Activated B cell treated with CpG ODN at 0.5 μM for 24 hours (primary cell): ENCODE measurements at regions not wholly inside any gene's neighbourhood (a gene's known extent, or its start where the extent isn't known, plus 50 kb on each side); places are given as distances from the start of the nearest gene placed in this dataset.
"Not testable (repeated sequence)": the region's sequence is repeated elsewhere in the genome, so short reads cannot be mapped to it uniquely, and the experiment has no call there.

Experiments
- ATAC-seq: fragments of 200-7000 bp; cut with Tn5 transposase; one replicate; pipeline ENCODE4 v1.10.0; 2021; ENCODE audit warnings: low read depth, mild to moderate bottlenecking, moderate library complexity
- CTCF ChIA-PET: fragments of 350-600 bp; sonication (Branson Sonifier 250); formaldehyde crosslinking; loops from one replicate; lab custom pipeline; 2021; ENCODE audit warnings: antibody characterized with exemption; lab: Charles Lee
- POLR2A ChIA-PET: fragments of 350-600 bp; sonication (Branson Sonifier 250); formaldehyde crosslinking; loops from one replicate; lab custom pipeline; 2021; ENCODE audit warnings: antibody characterized with exemption; lab: Charles Lee
- DNase-seq: peaks from one replicate; pipeline ENCODE4 v3.0.0; 2022
- H3K27ac Mint-ChIP-seq: one replicate; pipeline ENCODE4 v1.8.0; 2020; ENCODE audit warnings: mixed read lengths
- H3K27me3 Mint-ChIP-seq: one replicate; pipeline ENCODE4 v1.8.0; 2021; ENCODE audit warnings: mixed read lengths
- H3K36me3 Mint-ChIP-seq: one replicate; pipeline ENCODE4 v1.8.0; 2021; ENCODE audit warnings: low read depth, mixed read lengths
- H3K4me1 Mint-ChIP-seq: one replicate; pipeline ENCODE4 v1.8.0; 2021; ENCODE audit warnings: mixed read lengths
- H3K4me3 Mint-ChIP-seq: one replicate; pipeline ENCODE4 v1.8.0; 2020; ENCODE audit warnings: mild to moderate bottlenecking, mixed read lengths
- H3K9me3 Mint-ChIP-seq: one replicate; pipeline ENCODE4 v1.8.0; 2020; ENCODE audit warnings: mixed read lengths
- CTCF ChIP-seq: fragments of 200-600 bp; IDR thresholded peaks from one replicate; pipeline ENCODE4 v1.8.0; 2022; ENCODE audit warnings: antibody characterized with exemption, mild to moderate bottlenecking
- intact Hi-C: fragments of 100-400 bp; cut with micrococcal nuclease; formaldehyde crosslinking; loops from one replicate; pipeline ENCODE4 v1.15.1; 2024

- no peak overlapping the region for H3K27ac Mint-ChIP-seq
- no peaks in the 10 kb centered on the region for H3K9me3 Mint-ChIP-seq
- H3K4me3 Mint-ChIP-seq, result no peak overlapping the region
- DNase-seq (no peak), ATAC-seq (no peak)
- no peak for TF ChIP-seq CTCF
- intact Hi-C loops, result no loop called here
- ChIA-PET POLR2A (no interaction called here), CTCF (no interaction called here)
- H3K27me3 Mint-ChIP-seq, result peaks cover 17% of the 10 kb centered on the region
- no peaks in the 10 kb centered on the region for H3K4me1 Mint-ChIP-seq
- no peaks in the 10 kb centered on the region for H3K36me3 Mint-ChIP-seq
Observed at GRCh38 chr1:47491341-47491753, 53.5 kb downstream of the FOXD2 start.

- Mint-ChIP-seq H3K27ac (no peak overlapping the region), H3K36me3 (no peaks in the 10 kb centered on the region), H3K4me1 (no peaks in the 10 kb centered on the region), H3K27me3 (peaks cover 13% of the 10 kb centered on the region), H3K9me3 (no peaks in the 10 kb centered on the region), H3K4me3 (no peak overlapping the region)
- no peak for TF ChIP-seq CTCF
- DNase-seq (no peak), ATAC-seq (no peak)
- intact Hi-C loops, result no loop called here
- ChIA-PET POLR2A (no interaction called here), CTCF (no interaction called here)
Observed at GRCh38 chr1:47495176-47495713, 57.4 kb downstream of the FOXD2 start.

- no peak overlapping the region for H3K27ac Mint-ChIP-seq
- POLR2A ChIA-PET, result no interaction called here
- H3K9me3 Mint-ChIP-seq, result no peaks in the 10 kb centered on the region
- no peak for DNase-seq
- intact Hi-C loops, result no loop called here
- H3K4me3 Mint-ChIP-seq, result no peak overlapping the region
- H3K27me3 Mint-ChIP-seq, result peaks cover 24% of the 10 kb centered on the region
- no peak for ATAC-seq
- TF ChIP-seq CTCF, result no peak
- H3K36me3 Mint-ChIP-seq, result no peaks in the 10 kb centered on the region
- H3K4me1 Mint-ChIP-seq, result no peaks in the 10 kb centered on the region
- CTCF ChIA-PET, result no interaction called here
Observed at GRCh38 chr1:47498551-47498950, 60.7 kb downstream of the FOXD2 start.

- DNase-seq, result no peak
- Mint-ChIP-seq H3K4me3 (no peak overlapping the region), H3K27me3 (peaks cover 37% of the 10 kb centered on the region), H3K4me1 (no peaks in the 10 kb centered on the region), H3K9me3 (peaks cover 2% of the 10 kb centered on the region), H3K36me3 (no peaks in the 10 kb centered on the region), H3K27ac (no peak overlapping the region)
- ATAC-seq, result no peak
- CTCF ChIA-PET, result no interaction called here
- no peak for TF ChIP-seq CTCF
- POLR2A ChIA-PET, result no interaction called here
- intact Hi-C loops, result no loop called here
Observed at GRCh38 chr1:47501069-47501468, 63.2 kb downstream of the FOXD2 start.

GRCh38 chr1:47502746-47503370 lies 65.0 kb downstream of the FOXD2 start:
- DNase-seq (no peak), ATAC-seq (no peak)
- Mint-ChIP-seq H3K36me3 (no peaks in the 10 kb centered on the region), H3K9me3 (peaks cover 7% of the 10 kb centered on the region), H3K4me1 (peaks cover 5% of the 10 kb centered on the region), H3K27ac (no peak overlapping the region), H3K27me3 (peaks cover 51% of the 10 kb centered on the region), H3K4me3 (no peak overlapping the region)
- ChIA-PET POLR2A (no interaction called here), CTCF (no interaction called here)
- TF ChIP-seq CTCF, result no peak
- intact Hi-C loops, result no loop called here

GRCh38 chr1:47504840-47505239 lies 67.0 kb downstream of the FOXD2 start:
- CTCF ChIA-PET, result not testable (repeated sequence)

More at GRCh38 chr1:47504840-47505239, 67.0 kb downstream of the FOXD2 start:
- H3K4me1 Mint-ChIP-seq, H3K27ac Mint-ChIP-seq, DNase-seq, H3K4me3 Mint-ChIP-seq, POLR2A ChIA-PET, H3K9me3 Mint-ChIP-seq, H3K36me3 Mint-ChIP-seq, intact Hi-C loops, ATAC-seq: not testable (repeated sequence)
- H3K27me3 Mint-ChIP-seq, result peaks cover 61% of the 10 kb centered on the region
